ENCODE measurements at regions not wholly inside any gene's neighbourhood (a gene's known extent, or its start where the extent isn't known, plus 50 kb on each side); places are given as distances from the start of the nearest gene placed in this dataset.

DNA sequence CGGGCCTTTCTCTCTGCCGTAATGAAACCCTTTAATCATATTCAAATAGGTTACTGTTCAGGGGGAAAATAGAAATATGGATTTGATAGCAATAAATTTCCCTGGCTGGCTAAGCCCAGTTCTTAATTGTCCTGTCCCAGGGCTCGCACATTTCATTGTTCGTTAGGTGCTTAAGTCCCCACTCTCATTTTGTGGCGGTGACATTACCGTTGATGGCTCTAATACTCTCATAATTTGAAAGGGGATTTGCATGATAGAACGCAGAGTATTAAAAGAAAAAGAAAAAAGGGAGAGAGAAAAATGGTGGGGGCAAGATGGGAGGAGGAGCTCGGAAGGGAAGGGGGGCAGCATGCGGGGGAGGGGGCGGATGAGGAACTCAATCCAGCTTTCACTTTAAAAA is 79.1 kb upstream of the FOXP4 start:
- no peak for TF ChIP-seq ARNTL (CRISPR knock-in tag; IDR thresholded peaks at IDR 0.05; ENCODE audit: borderline replicate concordance, low read depth)
- TF ChIP-seq PPARA (CRISPR knock-in tag; IDR thresholded peaks at IDR 0.05; ENCODE audit: borderline replicate concordance), result no peak
- TF ChIP-seq, protein P1, sequence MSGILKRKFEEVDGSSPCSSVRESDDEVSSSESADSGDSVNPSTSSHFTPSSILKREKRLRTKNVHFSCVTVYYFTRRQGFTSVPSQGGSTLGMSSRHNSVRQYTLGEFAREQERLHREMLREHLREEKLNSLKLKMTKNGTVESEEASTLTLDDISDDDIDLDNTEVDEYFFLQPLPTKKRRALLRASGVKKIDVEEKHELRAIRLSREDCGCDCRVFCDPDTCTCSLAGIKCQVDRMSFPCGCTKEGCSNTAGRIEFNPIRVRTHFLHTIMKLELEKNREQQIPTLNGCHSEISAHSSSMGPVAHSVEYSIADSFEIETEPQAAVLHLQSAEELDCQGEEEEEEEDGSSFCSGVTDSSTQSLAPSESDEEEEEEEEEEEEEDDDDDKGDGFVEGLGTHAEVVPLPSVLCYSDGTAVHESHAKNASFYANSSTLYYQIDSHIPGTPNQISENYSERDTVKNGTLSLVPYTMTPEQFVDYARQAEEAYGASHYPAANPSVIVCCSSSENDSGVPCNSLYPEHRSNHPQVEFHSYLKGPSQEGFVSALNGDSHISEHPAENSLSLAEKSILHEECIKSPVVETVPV (CRISPR knock-in tag; IDR thresholded peaks at IDR 0.05), result no peak
- no peak for TF ChIP-seq CSDC2 (CRISPR knock-in tag; IDR thresholded peaks at IDR 0.05)
- TF ChIP-seq, protein P2, sequence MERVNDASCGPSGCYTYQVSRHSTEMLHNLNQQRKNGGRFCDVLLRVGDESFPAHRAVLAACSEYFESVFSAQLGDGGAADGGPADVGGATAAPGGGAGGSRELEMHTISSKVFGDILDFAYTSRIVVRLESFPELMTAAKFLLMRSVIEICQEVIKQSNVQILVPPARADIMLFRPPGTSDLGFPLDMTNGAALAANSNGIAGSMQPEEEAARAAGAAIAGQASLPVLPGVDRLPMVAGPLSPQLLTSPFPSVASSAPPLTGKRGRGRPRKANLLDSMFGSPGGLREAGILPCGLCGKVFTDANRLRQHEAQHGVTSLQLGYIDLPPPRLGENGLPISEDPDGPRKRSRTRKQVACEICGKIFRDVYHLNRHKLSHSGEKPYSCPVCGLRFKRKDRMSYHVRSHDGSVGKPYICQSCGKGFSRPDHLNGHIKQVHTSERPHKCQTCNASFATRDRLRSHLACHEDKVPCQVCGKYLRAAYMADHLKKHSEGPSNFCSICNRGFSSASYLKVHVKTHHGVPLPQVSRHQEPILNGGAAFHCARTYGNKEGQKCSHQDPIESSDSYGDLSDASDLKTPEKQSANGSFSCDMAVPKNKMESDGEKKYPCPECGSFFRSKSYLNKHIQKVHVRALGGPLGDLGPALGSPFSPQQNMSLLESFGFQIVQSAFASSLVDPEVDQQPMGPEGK (CRISPR knock-in tag; IDR thresholded peaks at IDR 0.05; ENCODE audit: borderline replicate concordance), result no peak
- no peak for TF ChIP-seq ZNF565 (CRISPR knock-in tag; conservative IDR thresholded peaks at IDR 0.05; ENCODE audit: low read depth)
- TF ChIP-seq, protein P3, sequence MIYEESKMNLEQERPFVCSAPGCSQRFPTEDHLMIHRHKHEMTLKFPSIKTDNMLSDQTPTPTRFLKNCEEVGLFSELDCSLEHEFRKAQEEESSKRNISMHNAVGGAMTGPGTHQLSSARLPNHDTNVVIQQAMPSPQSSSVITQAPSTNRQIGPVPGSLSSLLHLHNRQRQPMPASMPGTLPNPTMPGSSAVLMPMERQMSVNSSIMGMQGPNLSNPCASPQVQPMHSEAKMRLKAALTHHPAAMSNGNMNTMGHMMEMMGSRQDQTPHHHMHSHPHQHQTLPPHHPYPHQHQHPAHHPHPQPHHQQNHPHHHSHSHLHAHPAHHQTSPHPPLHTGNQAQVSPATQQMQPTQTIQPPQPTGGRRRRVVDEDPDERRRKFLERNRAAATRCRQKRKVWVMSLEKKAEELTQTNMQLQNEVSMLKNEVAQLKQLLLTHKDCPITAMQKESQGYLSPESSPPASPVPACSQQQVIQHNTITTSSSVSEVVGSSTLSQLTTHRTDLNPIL (CRISPR knock-in tag; IDR thresholded peaks at IDR 0.05; ENCODE audit: low read depth), result no peak
- no peak for TF ChIP-seq SNAI2 (CRISPR knock-in tag; IDR thresholded peaks at IDR 0.05)
- no peak for TF ChIP-seq OSR1 (CRISPR knock-in tag; IDR thresholded peaks at IDR 0.05)
- no peak for TF ChIP-seq GLIS3 (CRISPR knock-in tag; IDR thresholded peaks at IDR 0.05)
- TF ChIP-seq, protein P4, sequence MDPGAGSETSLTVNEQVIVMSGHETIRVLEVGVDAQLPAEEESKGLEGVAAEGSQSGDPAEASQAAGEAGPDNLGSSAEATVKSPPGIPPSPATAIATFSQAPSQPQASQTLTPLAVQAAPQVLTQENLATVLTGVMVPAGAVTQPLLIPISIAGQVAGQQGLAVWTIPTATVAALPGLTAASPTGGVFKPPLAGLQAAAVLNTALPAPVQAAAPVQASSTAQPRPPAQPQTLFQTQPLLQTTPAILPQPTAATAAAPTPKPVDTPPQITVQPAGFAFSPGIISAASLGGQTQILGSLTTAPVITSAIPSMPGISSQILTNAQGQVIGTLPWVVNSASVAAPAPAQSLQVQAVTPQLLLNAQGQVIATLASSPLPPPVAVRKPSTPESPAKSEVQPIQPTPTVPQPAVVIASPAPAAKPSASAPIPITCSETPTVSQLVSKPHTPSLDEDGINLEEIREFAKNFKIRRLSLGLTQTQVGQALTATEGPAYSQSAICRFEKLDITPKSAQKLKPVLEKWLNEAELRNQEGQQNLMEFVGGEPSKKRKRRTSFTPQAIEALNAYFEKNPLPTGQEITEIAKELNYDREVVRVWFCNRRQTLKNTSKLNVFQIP (CRISPR knock-in tag; IDR thresholded peaks at IDR 0.05; ENCODE audit: borderline replicate concordance, low read depth), result no peak
- no peak for TF ChIP-seq TOX (CRISPR knock-in tag; IDR thresholded peaks at IDR 0.05; ENCODE audit: borderline replicate concordance)
- no peak for TF ChIP-seq BACH2 (CRISPR knock-in tag; IDR thresholded peaks at IDR 0.05; ENCODE audit: borderline replicate concordance)

Measured in SK-N-SH treated with all-trans-retinoic acid at 6 μM for 48 hours (cell line).